H9 (cell line): ENCODE measurements at regions not wholly inside any gene's neighbourhood (a gene's known extent, or its start where the extent isn't known, plus 50 kb on each side); places are given as distances from the start of the nearest gene placed in this dataset.

Experiments
- DNase-seq: peaks from one replicate; pipeline ENCODE4 v3.0.0-alpha.2; 2017
- H2AFZ ChIP-seq: one replicate; pipeline ENCODE4 v1.6.1; 2013; ENCODE audit warnings: mild to moderate bottlenecking, low read length, control low read depth, moderate library complexity
- H2AK5ac ChIP-seq: 2 replicates; pipeline ENCODE4 v1.6.1; 2013; ENCODE audit warnings: low read length, control low read depth, mixed read lengths; ENCODE audit not compliant: insufficient read length
- H2BK120ac ChIP-seq: one replicate; pipeline ENCODE4 v1.6.1; 2013; ENCODE audit warnings: low read depth, mild to moderate bottlenecking, low read length, control low read depth, inconsistent platforms; ENCODE audit not compliant: poor library complexity, severe bottlenecking
- H2BK12ac ChIP-seq: 2 replicates; pipeline ENCODE4 v1.6.1; 2013; ENCODE audit warnings: low read length, control low read depth, mixed read lengths, low read depth; ENCODE audit not compliant: insufficient read length
- H2BK15ac ChIP-seq: 2 replicates; pipeline ENCODE4 v1.6.1; 2013; ENCODE audit warnings: low read depth, low read length, control low read depth
- H2BK20ac ChIP-seq: one replicate; pipeline ENCODE4 v1.6.1; 2013; ENCODE audit warnings: low read depth, mild to moderate bottlenecking, low read length, control low read depth, inconsistent platforms; ENCODE audit not compliant: poor library complexity, severe bottlenecking
- H2BK5ac ChIP-seq: 2 replicates; pipeline ENCODE4 v1.6.1; 2013; ENCODE audit warnings: low read length, control low read depth, mixed read lengths; ENCODE audit not compliant: insufficient read length
- H3K14ac ChIP-seq: 2 replicates; pipeline ENCODE4 v1.6.1; 2013; ENCODE audit warnings: low read length, control low read depth; ENCODE audit not compliant: insufficient read depth
- H3K18ac ChIP-seq: 2 replicates; pipeline ENCODE4 v1.6.1; 2013; ENCODE audit warnings: low read depth, mild to moderate bottlenecking, mixed read lengths, low read length, control low read depth; ENCODE audit not compliant: insufficient read length
- H3K23ac ChIP-seq: 2 replicates; pipeline ENCODE4 v1.6.1; 2013; ENCODE audit warnings: low read length, control low read depth, mixed read lengths, low read depth; ENCODE audit not compliant: insufficient read length
- H3K23me2 ChIP-seq: 2 replicates; pipeline ENCODE4 v1.6.1; 2013; ENCODE audit warnings: low read depth, mild to moderate bottlenecking, mixed read lengths, low read length, control low read depth; ENCODE audit not compliant: insufficient read length, poor library complexity, severe bottlenecking
- H3K27ac ChIP-seq: 2 replicates; pipeline ENCODE4 v1.5.1; 2013; ENCODE audit warnings: low read length, control low read depth, mixed read lengths, low read depth; ENCODE audit not compliant: insufficient read length
- H3K27me3 ChIP-seq: 2 replicates; pipeline ENCODE4 v1.6.1; 2013; ENCODE audit warnings: low read length, control low read depth, inconsistent platforms; ENCODE audit not compliant: insufficient read depth
- H3K4ac ChIP-seq: 2 replicates; pipeline ENCODE4 v1.6.1; 2013; ENCODE audit warnings: low read depth, mild to moderate bottlenecking, control low read depth, inconsistent platforms, low read length, moderate library complexity
- H3K4me1 ChIP-seq: 2 replicates; pipeline ENCODE4 v1.6.1; 2013; ENCODE audit warnings: low read length, control low read depth, inconsistent platforms; ENCODE audit not compliant: insufficient read depth
- H3K4me2 ChIP-seq: 2 replicates; pipeline ENCODE4 v1.6.1; 2013; ENCODE audit warnings: low read length, control low read depth, mixed read lengths; ENCODE audit not compliant: insufficient read length, insufficient read depth
- H3K56ac ChIP-seq: 2 replicates; pipeline ENCODE4 v1.6.1; 2013; ENCODE audit warnings: low read depth, mild to moderate bottlenecking, mixed read lengths, low read length, control low read depth; ENCODE audit not compliant: insufficient read length
- H3K79me1 ChIP-seq: 2 replicates; pipeline ENCODE4 v1.6.1; 2013; ENCODE audit warnings: low read depth, mild to moderate bottlenecking, moderate library complexity, low read length, control low read depth, inconsistent platforms; ENCODE audit not compliant: insufficient read depth, poor library complexity, severe bottlenecking
- H3K79me2 ChIP-seq: 2 replicates; pipeline ENCODE4 v1.6.1; 2013; ENCODE audit warnings: low read length, control low read depth, inconsistent platforms; ENCODE audit not compliant: insufficient read depth
- H3K9ac ChIP-seq: 2 replicates; pipeline ENCODE4 v1.6.1; 2013; ENCODE audit warnings: low read length, control low read depth, mixed read lengths; ENCODE audit not compliant: insufficient read length; ENCODE audit errors: extremely low read depth
- H3K9me3 ChIP-seq: one replicate; pipeline ENCODE4 v1.6.1; 2013; ENCODE audit warnings: low read depth, low read length, inconsistent platforms; ENCODE audit not compliant: control insufficient read depth
- H3T11ph ChIP-seq: one replicate; pipeline ENCODE4 v1.6.1; 2013; ENCODE audit warnings: mild to moderate bottlenecking, low read length, control low read depth, inconsistent platforms
- H4K20me1 ChIP-seq: one replicate; pipeline ENCODE4 v1.6.1; 2013; ENCODE audit not compliant: control insufficient read depth, insufficient read length, insufficient read depth
- H4K5ac ChIP-seq: 2 replicates; pipeline ENCODE4 v1.6.1; 2013; ENCODE audit warnings: low read depth, mild to moderate bottlenecking, mixed read lengths, low read length, control low read depth; ENCODE audit not compliant: insufficient read length
- H4K8ac ChIP-seq: replicated peaks from 2 replicates; pipeline ENCODE4 v1.6.1; 2013; ENCODE audit warnings: low read length, control low read depth, mixed read lengths, low read depth; ENCODE audit not compliant: insufficient read length
- H4K91ac ChIP-seq: 2 replicates; pipeline ENCODE4 v1.6.1; 2013; ENCODE audit warnings: low read depth, mild to moderate bottlenecking, moderate library complexity, mixed read lengths, low read length, control low read depth; ENCODE audit not compliant: insufficient read length
- H3K27ac Mint-ChIP-seq, 3 experiments: 2 replicates in 2 of 3; 3 replicates in 1 of 3; pipeline ENCODE4 v1.8.0; 2020 to 2021; ENCODE audit warnings: mixed read lengths in 3 of 3, mild to moderate bottlenecking in 1 of 3, moderate library complexity in 1 of 3
- H3K27me3 Mint-ChIP-seq: 2 replicates; pipeline ENCODE4 v1.8.0; 2021; ENCODE audit warnings: low read depth, mild to moderate bottlenecking, moderate library complexity, mixed read lengths
- H3K36me3 Mint-ChIP-seq, 3 experiments: 2 replicates in 2 of 3; 3 replicates in 1 of 3; pipeline ENCODE4 v1.8.0; 2020 to 2021; ENCODE audit warnings: low read depth in 3 of 3, mixed read lengths in 3 of 3; ENCODE audit not compliant: insufficient read depth in 1 of 3
- H3K4me1 Mint-ChIP-seq, 2 experiments: 2 replicates each; pipeline ENCODE4 v1.8.0; 2020; ENCODE audit warnings: mixed read lengths in 2 of 2
- H3K4me3 Mint-ChIP-seq, 2 experiments: 2 replicates in 1 of 2; 3 replicates in 1 of 2; pipeline ENCODE4 v1.8.0; 2020 to 2021; ENCODE audit warnings: mild to moderate bottlenecking in 2 of 2, mixed read lengths in 2 of 2, moderate library complexity in 1 of 2
- H3K9me3 Mint-ChIP-seq, 2 experiments: 2 replicates in 1 of 2; 3 replicates in 1 of 2; pipeline ENCODE4 v1.8.0; 2020; ENCODE audit warnings: mild to moderate bottlenecking in 2 of 2, mixed read lengths in 2 of 2, moderate library complexity in 1 of 2
- WGBS: extraction: QIAGEN DNeasy Blood & Tissue Kit; methylation state at CpG from one replicate; pipeline ENCODE4 v1.1.7; 2013; ENCODE audit warnings: missing lambda C conversion rate, low lambda C conversion rate, mixed read lengths; ENCODE audit not compliant: insufficient read length; ENCODE audit errors: extremely low coverage; 5-methylcytosine and 5-hydroxymethylcytosine counted together
- TF ChIP-seq, protein P1 (sequence below): fragments of 200-600 bp; sonication (generic); conservative IDR thresholded peaks from 3 replicates; pipeline ENCODE4 v1.8.0; 2021; ENCODE audit warnings: antibody characterized with exemption, mild to moderate bottlenecking

- Histone ChIP-seq H3K14ac (no peak overlapping the region), H3K27me3 (no peaks in the 10 kb centered on the region), H3K9ac (no peak overlapping the region), H4K5ac (no peak overlapping the region), H4K20me1 (no peaks in the 10 kb centered on the region), H3K4me1 (no peaks in the 10 kb centered on the region), H3K79me2 (no peaks in the 10 kb centered on the region), H2BK15ac (no peak overlapping the region), H2AFZ (no peak overlapping the region), H3K18ac (no peak overlapping the region), H3K79me1 (no peaks in the 10 kb centered on the region), H3T11ph (no peak overlapping the region), H3K27ac (no peak overlapping the region), H2BK20ac (no peak overlapping the region), H3K23ac (no peak overlapping the region), H3K9me3 (no peaks in the 10 kb centered on the region), H3K4me2 (no peak overlapping the region), H2BK5ac (no peak overlapping the region), H4K91ac (no peak overlapping the region), H3K56ac (no peak overlapping the region), H2BK12ac (no peak overlapping the region), H3K4ac (no peak overlapping the region), H2BK120ac (no peak overlapping the region), H3K23me2 (no peaks in the 10 kb centered on the region), H2AK5ac (no peak overlapping the region), H4K8ac (no peak overlapping the region)
- Mint-ChIP-seq H3K36me3 (peaks cover 2 to 18% (median 10%) of the 10 kb centered on the region in 3 experiments; a peak in 6 of 7 replicates), H3K4me1 (peaks cover 5% of the 10 kb centered on the region in 2 experiments), H3K27ac (peak overlapping the region in 2 of 3 experiments; percentile 55 to 65; a peak in 3 of 7 replicates), H3K9me3 (peaks cover 6% of the 10 kb centered on the region in 2 experiments; a peak in 4 of 5 replicates), H3K4me3 (no peak overlapping the region), H3K27me3 (no peaks in the 10 kb centered on the region; the same call in 1 of the 2 replicates)
- no peak for DNase-seq
- TF ChIP-seq, protein P1, sequence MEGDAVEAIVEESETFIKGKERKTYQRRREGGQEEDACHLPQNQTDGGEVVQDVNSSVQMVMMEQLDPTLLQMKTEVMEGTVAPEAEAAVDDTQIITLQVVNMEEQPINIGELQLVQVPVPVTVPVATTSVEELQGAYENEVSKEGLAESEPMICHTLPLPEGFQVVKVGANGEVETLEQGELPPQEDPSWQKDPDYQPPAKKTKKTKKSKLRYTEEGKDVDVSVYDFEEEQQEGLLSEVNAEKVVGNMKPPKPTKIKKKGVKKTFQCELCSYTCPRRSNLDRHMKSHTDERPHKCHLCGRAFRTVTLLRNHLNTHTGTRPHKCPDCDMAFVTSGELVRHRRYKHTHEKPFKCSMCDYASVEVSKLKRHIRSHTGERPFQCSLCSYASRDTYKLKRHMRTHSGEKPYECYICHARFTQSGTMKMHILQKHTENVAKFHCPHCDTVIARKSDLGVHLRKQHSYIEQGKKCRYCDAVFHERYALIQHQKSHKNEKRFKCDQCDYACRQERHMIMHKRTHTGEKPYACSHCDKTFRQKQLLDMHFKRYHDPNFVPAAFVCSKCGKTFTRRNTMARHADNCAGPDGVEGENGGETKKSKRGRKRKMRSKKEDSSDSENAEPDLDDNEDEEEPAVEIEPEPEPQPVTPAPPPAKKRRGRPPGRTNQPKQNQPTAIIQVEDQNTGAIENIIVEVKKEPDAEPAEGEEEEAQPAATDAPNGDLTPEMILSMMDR, result no peak
- WGBS, result no CpG with 5 or more reads among the region's 6 CpGs
Observed at GRCh38 chrX:1941321-1941720, 326.5 kb downstream of the ASMT start.
